ENCODE measurements at regions not wholly inside any gene's neighbourhood (a gene's known extent, or its start where the extent isn't known, plus 50 kb on each side); places are given as distances from the start of the nearest gene placed in this dataset.

GRCh38 chr2:217146956-217147355 lies 287.1 kb upstream of the TNP1 start:
- DNase-seq: no peak

DNA sequence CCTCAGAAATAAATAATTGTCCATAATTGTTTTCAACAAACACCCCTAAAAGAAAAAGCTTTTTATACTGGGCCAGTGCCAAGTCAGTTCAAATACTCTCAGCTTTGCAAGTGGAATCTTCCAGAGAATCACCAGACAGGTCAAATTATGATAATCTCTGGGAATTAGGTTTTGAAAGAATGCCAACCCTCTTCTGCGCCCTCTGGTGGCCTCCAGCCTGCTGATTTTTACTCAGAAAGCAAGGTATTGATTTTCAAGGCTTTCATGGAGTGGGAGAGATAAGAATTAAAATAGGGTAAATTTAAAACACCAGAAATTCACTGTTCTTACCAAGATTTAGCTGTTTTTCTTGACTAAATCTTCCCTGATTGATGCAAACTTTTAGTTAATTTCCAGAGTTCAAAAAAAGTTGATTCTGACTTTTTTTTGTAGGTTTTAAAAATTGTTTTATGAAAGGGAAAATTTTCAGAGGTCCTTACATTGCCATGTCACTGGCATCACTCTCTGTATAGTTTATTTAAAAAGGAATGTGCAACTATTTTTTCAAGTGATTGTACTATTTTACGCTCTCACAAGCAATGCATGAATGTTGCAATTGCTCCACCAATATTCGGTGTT lies 282.9 kb upstream of the TNP1 start:
- no peak for DNase-seq

DNA sequence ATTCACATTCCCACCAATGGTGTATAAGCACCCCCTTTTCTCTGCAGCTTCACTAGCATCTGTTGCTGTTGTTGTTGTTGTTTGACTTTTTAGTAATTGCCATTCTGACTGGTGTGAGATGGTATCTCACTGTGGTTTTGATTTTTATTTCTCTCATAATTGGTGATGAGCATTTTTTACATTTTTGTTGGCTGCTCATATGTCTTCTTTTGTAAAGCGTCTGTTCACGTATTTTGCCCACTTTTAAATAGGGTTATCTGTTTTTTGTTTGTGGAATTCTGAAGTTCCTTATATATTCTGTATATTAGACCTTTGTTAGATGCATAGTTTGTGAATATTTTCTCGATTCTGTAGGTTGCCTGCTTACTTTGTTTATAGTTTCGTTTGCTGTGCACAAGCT lies 278.4 kb upstream of the TNP1 start:
- DNase-seq: no peak

GRCh38 chr2:217127744-217128143 lies 267.9 kb upstream of the TNP1 start:
- no peak for DNase-seq

GRCh38 chr2:217125014-217125413 lies 265.1 kb upstream of the TNP1 start:
- no peak for DNase-seq

- DNase-seq: no peak
Observed at GRCh38 chr2:217124050-217124449, 264.2 kb upstream of the TNP1 start.

GRCh38 chr2:217121565-217121964 lies 261.7 kb upstream of the TNP1 start:
- DNase-seq: no peak

DNA sequence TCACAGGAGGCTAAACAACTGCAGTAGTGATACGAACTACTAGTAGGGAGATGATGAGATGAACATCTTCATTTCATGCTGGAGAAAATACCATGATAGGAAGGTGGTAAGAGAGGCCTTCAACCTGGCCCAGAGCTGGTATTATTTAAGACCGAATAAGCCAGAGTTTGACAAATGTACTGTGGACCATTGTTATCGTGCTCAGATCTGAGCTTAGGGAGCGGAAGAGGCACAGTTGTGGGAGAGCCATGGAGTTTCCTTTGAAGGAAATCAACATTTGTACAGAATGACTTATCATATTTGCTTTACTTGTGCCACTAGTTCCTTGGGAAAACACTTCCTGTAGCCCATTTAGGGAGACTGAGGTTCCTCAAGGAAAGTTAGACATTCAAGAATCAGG lies 260.6 kb upstream of the TNP1 start:
- no peak for DNase-seq

- DNase-seq: no peak
Observed at GRCh38 chr2:217118559-217119284, 258.9 kb upstream of the TNP1 start.

DNA sequence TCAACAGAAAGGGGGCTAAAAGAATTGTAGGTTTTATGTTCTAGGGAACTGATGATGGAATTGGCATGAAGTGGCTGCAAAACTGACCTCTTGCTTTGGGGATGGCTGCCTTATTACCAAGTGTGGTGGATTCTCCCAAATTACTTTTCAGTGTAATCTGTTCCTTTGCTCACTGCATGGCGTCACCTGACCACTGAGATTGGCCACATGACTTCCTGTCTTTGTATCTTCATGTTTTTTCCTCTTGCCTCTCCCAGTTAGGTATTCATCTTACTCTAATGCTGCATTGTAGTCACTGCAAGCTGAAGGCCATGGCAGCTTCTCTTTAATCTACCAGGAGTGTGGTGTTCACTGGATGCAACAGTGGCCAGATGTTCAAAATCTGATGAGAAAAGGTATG lies 257.7 kb upstream of the TNP1 start:
- DNase-seq: no peak

- no peak for DNase-seq
Observed at GRCh38 chr2:217116610-217117009, 256.7 kb upstream of the TNP1 start.

DNA sequence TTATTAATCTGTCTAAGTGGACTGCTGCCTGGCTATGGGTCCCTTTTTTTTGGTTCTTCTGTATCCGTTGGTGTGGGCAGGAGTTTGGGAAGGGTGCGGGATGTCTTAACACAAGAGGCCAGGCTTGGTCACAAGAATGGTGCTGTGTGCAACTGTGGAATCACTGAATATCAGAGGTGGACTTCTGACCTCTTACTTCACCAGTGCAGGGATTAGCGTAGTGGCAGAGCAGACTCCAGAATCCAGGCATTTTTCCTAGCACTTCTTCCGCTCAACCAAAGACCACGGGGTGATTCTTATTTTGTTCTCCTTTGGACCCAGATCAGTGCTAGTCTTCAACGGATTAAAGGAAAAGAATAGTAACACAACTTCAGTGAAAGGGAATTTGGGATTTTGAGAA lies 254.3 kb upstream of the TNP1 start:
- no peak for DNase-seq

DNA sequence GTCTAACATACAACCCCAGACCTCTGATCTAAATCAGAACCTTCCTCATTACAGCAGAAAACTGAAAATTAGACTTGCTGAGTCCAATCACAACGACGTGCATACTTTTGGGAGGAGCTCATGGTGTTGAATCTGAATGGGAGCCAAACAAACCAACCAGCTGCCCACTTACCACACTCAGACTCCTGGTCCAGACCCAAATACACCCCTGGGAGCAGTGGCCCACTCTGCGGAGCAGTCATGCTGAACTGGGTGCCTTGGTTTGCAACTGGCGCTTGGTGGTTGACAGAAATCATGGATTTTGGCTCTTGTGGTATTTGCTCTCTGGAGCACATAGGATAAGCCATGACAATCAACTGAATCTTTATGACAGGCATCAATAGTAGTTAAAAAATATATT lies 253.6 kb upstream of the TNP1 start:
- no peak for DNase-seq

GRCh38 chr2:217110550-217110949 lies 250.7 kb upstream of the TNP1 start:
- DNase-seq: no peak

DNA sequence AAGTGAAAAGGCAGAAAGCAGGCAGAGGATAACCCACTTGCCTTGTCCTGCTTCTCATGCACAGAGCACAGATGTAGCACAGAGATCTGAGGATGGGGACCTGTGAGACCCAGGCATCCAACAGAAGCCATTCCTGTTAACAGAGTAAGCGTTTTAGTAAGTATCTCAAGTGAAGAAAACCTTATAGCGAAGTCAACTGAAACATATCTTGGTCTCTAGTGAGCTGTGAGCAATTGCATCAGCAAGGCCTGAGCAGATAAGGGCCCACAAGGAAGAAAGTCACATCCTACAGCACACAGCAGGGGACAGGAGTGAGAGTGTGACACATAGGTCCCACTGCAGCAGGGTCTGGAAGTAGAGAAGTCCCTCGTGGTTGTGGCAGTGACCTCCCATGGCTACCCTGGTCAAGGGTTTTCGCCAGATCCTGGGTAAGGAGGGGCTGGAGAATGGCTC lies 248.7 kb upstream of the TNP1 start:
- DNase-seq: no peak

GRCh38 chr2:217108086-217108485 lies 248.2 kb upstream of the TNP1 start:
- no peak for DNase-seq

DNA sequence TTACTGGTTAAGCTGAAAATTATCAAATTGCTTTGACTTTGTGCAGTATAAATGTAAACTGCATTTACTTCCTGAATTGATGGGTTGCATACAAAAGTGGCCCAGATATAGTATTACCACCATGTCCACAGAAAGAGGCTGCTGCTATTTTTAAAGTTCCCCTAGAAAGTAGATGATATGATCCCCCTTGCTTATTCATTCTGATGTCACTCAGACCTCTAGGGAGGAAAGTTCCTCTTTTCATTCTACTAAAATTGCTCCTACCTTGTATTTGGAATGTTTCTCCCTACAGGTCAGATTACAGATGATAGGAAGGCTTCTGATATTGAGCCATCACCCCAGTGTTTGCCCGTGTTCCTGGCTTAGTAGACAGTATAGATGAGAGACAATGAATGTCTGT lies 247.6 kb upstream of the TNP1 start:
- no peak for DNase-seq

DNA sequence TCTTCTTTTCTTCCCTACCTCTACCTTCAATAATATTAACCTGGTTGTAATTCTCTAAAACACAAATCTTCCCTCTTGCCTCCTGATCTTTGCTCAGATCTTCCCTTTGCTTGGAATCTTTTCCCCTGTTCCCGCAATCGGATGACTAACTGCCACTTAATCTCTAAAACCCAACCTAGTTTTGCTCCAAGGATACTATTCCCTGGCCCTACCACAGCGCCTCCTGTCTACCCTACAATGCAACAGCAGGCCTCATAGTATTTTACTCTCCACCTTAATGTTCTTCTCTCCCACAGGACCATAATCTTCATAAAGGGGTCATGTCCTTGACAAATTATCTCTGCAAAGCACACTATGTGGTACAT lies 246.8 kb upstream of the TNP1 start:
- no peak for DNase-seq

GRCh38 chr2:217105733-217106649 lies 246.1 kb upstream of the TNP1 start:
- no peak for DNase-seq

DNA sequence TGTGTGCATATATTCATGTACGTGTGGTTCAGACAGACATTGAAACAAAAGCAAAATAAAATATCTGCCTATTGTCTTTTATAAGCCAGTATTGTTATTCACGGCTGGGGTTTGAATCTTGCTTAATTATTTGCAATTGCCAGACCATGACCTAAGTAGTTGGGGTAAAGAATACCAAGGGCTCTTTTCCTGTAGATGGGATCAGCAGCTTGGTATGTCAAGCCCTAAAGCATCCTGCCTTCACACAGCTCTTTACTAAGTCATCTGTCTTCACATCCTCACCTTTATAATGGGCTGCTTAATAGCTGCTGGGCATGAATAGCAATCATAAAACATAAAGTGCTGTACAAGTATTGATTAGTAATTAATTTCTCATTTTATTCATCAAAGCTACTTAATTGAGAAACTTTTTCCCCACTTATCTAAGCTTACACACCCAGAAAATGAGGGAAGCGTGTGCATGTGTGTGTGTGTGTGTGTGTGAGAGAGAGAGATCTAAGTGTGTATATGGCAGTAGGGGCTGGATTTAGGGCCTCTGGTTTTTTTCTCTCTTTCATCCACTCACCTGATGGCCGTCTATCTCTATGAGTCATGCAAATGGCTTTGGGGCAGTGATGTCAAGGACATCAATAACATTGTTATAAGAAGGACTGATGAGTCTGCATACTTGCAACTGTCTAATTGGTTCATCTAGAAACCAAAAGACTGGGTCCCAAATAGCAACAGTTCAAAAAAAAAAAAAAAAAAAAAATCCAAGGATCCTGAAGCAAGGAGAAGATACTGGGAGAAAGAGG lies 244.1 kb upstream of the TNP1 start:
- DNase-seq: no peak

- DNase-seq: no peak
Observed at GRCh38 chr2:217102956-217103355, 243.1 kb upstream of the TNP1 start.

DNA sequence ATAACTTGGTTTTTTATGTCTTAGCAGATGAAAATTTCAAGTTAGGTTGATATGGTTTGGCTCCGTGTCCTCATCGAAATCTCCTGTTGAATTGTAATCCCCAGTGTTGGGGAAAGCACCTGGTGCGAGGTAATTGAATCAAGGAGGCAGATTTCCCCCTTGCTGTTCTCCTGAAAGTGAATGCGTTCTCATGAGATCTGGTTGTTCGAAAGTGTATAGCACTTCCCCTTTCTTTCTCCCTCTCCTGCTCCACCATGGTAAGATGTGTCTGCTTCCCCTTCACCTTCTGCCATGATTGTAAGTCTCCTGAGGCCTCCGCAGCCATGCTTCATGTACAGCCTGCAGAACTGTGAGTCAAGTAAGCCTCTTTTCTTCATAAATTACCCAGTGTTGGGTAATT lies 242.1 kb upstream of the TNP1 start:
- DNase-seq: no peak
